ENCODE measurements at regions not wholly inside any gene's neighbourhood (a gene's known extent, or its start where the extent isn't known, plus 50 kb on each side); places are given as distances from the start of the nearest gene placed in this dataset.

GRCh38 chr17:14738652-14738988 is 437.7 kb downstream of the HS3ST3B1 start:
- Histone ChIP-seq H3K36me3 (replicated peaks in 1 of 2; ENCODE audit: control insufficient read depth in 1 of 2, insufficient read depth in 2 of 2, low read length in 2 of 2) (no peaks in the 10 kb centered on the region), H3K4me3 (replicated peaks in 1 of 3; ENCODE audit: insufficient read depth in 1 of 3, low read depth in 2 of 3, low read length in 3 of 3) (peak overlapping the region in 1 of 3 experiments; percentile 54; a peak in 1 of 6 replicates), H3K9ac (ENCODE audit: insufficient read depth, low read depth, low read length) (peak overlapping the region; percentile 10; the same call in 1 of the 2 replicates), H3K4me2 (ENCODE audit: low read depth, low read length) (peak overlapping the region; percentile 77), H2AFZ (ENCODE audit: low read length) (no peak overlapping the region), H3K9me3 (ENCODE audit: low read length) (no peaks in the 10 kb centered on the region), H4K20me1 (ENCODE audit: insufficient read depth, low read length) (no peaks in the 10 kb centered on the region), H3K79me2 (ENCODE audit: insufficient read depth, low read length) (no peaks in the 10 kb centered on the region), H3K27me3 (ENCODE audit: control insufficient read depth in 1 of 2, insufficient read depth in 2 of 2, low read length in 2 of 2) (no peaks in the 10 kb centered on the region), H3K4me1 (ENCODE audit: insufficient read depth, low read length) (peaks cover 30% of the 10 kb centered on the region), H3K27ac (ENCODE audit: extremely low read length, insufficient read depth, low read length) (peak overlapping the region; percentile 88)
- POLR2A ChIA-PET, result no interaction called here
- FAIRE-seq (no peak), ATAC-seq (peak; percentile 29), DNase-seq (ENCODE audit: low spot score) (no peak)
- in situ Hi-C loops (cut with HindIII; ENCODE audit: extremely low pct_ligation_motif_present, low pct_unique_long_range_greater_than_20kb), result no loop called here
- WGBS (ENCODE audit: low lambda C conversion rate), result 76% methylated on average over 7 of the region's 7 CpGs
- no TSS peak for BruUV-seq (replicated peaks)
- intact Hi-C loops (cut with micrococcal nuclease; ENCODE audit: unreplicated experiment), result loop anchor here (2.0 to 10.0 kb wide), 2 partner anchors 46 to 104 kb away; no protein-coding TSS in a partner anchor
- CTCF ChIA-PET (ENCODE audit: low intra/inter-chr PET ratio, low total read pairs), result no interaction called here
- no peak for TF ChIP-seq BCL3 (CRISPR knock-in tag; IDR thresholded peaks at IDR 0.05)
- TF ChIP-seq HNF1A (IDR thresholded peaks at IDR 0.05; ENCODE audit: low read depth), result no peak
- no peak for TF ChIP-seq HNF1A (CRISPR knock-in tag; IDR thresholded peaks at IDR 0.05; ENCODE audit: borderline replicate concordance)
- no peak for TF ChIP-seq TRIM24 (CRISPR knock-in tag; IDR thresholded peaks at IDR 0.05)
- no peak for TF ChIP-seq NFAT5 (CRISPR knock-in tag; IDR thresholded peaks at IDR 0.05)
- no peak for TF ChIP-seq ZNF672 (CRISPR knock-in tag; IDR thresholded peaks at IDR 0.05)
- TF ChIP-seq CENPT (CRISPR knock-in tag; IDR thresholded peaks at IDR 0.05; ENCODE audit: low read depth), result no peak
- no peak for TF ChIP-seq ZNF121 (CRISPR knock-in tag; IDR thresholded peaks at IDR 0.05)
- TF ChIP-seq CTCF (CRISPR knock-in tag; IDR thresholded peaks at IDR 0.05), result no peak
- TF ChIP-seq ZSCAN31 (CRISPR knock-in tag; IDR thresholded peaks at IDR 0.05; ENCODE audit: low read depth), result no peak
- no peak for TF ChIP-seq PRPF4 (IDR thresholded peaks at IDR 0.05; ENCODE audit: low read depth, low read length, poor library complexity, severe bottlenecking)

Data from HepG2 (cell line).